MCF 10A (cell line): ENCODE measurements at regions not wholly inside any gene's neighbourhood (a gene's known extent, or its start where the extent isn't known, plus 50 kb on each side); places are given as distances from the start of the nearest gene placed in this dataset.

Experiments
- BruUV-seq: library from RNA; stranded (reverse); fragments of 400-500 nt; replicated peaks from 2 replicates; lab custom pipeline; 2021; lab: Mats Ljungman, UMichigan
- CTCF ChIA-PET: fragments of 300-600 bp; sonication (Branson Sonifier 250); formaldehyde crosslinking; extraction: SDS; loops from one replicate; lab custom pipeline; 2021; ENCODE audit warnings: antibody characterized with exemption, inconsistent platforms; lab: Yijun Ruan, JAX
- POLR2A ChIA-PET: fragments of 300-600, 350-650 bp; sonication (Branson Sonifier 250); formaldehyde crosslinking; extraction: SDS; loops from one replicate; lab custom pipeline; 2020; ENCODE audit warnings: antibody characterized with exemption, inconsistent platforms; lab: Yijun Ruan, JAX
- DNase-seq: peaks from one replicate; pipeline ENCODE4 v3.0.0-alpha.2; 2018; ENCODE audit not compliant: unreplicated experiment
- H3K27ac Mint-ChIP-seq: one replicate; pipeline ENCODE4 v1.8.0; 2022; ENCODE audit warnings: mild to moderate bottlenecking, low read depth, mixed read lengths; ENCODE audit not compliant: unreplicated experiment
- H3K27me3 Mint-ChIP-seq: one replicate; pipeline ENCODE4 v1.8.0; 2022; ENCODE audit warnings: mixed read lengths; ENCODE audit not compliant: insufficient read depth, unreplicated experiment
- H3K36me3 Mint-ChIP-seq: one replicate; pipeline ENCODE4 v1.8.0; 2022; ENCODE audit warnings: mild to moderate bottlenecking, moderate library complexity, mixed read lengths; ENCODE audit not compliant: insufficient read depth, unreplicated experiment
- H3K4me1 Mint-ChIP-seq: one replicate; pipeline ENCODE4 v1.8.0; 2022; ENCODE audit warnings: mixed read lengths; ENCODE audit not compliant: insufficient read depth, unreplicated experiment
- H3K4me3 Mint-ChIP-seq: one replicate; pipeline ENCODE4 v1.8.0; 2022; ENCODE audit warnings: mild to moderate bottlenecking, moderate library complexity, mixed read lengths; ENCODE audit not compliant: unreplicated experiment
- H3K9me3 Mint-ChIP-seq: one replicate; pipeline ENCODE4 v1.8.0; 2022; ENCODE audit warnings: mixed read lengths; ENCODE audit not compliant: unreplicated experiment
- intact Hi-C: fragments of 100-400 bp; cut with micrococcal nuclease; formaldehyde crosslinking; loops from 2 replicates; pipeline ENCODE4 v1.14.1; 2022
- TF ChIP-seq, protein P1 (sequence below): fragments of 200-600 bp; IDR thresholded peaks from one replicate; pipeline ENCODE4 v1.8.0; 2022; ENCODE audit warnings: antibody characterized with exemption, mild to moderate bottlenecking; ENCODE audit not compliant: unreplicated experiment

DNA sequence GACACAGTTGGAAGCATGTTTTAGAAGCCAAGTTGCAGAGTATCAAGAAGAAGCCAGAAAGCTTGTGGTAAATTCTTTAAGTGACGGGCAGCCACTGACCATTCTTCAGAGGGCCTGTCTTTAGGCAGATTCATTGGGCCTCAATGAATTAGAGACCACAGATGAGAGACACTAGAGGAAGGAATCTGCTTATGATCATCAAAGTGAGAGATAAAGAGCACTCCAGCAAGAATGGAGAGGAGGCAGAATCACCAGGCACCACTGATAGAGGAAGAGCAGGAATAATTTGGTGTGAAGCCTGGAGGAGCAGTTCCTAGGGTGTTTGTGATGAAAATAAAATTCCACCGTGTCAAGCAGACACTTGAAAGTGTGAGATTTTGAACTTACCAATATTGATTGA, 365.9 kb upstream of the SLC30A5 start:
- no peak overlapping the region for H3K4me3 Mint-ChIP-seq
- no peak for DNase-seq
- CTCF ChIA-PET = no interaction called here
- intact Hi-C loops = no loop called here
- H3K27me3 Mint-ChIP-seq = peaks cover 9% of the 10 kb centered on the region
- no peak overlapping the region for H3K27ac Mint-ChIP-seq
- no peaks in the 10 kb centered on the region for H3K9me3 Mint-ChIP-seq
- TF ChIP-seq, protein P1, sequence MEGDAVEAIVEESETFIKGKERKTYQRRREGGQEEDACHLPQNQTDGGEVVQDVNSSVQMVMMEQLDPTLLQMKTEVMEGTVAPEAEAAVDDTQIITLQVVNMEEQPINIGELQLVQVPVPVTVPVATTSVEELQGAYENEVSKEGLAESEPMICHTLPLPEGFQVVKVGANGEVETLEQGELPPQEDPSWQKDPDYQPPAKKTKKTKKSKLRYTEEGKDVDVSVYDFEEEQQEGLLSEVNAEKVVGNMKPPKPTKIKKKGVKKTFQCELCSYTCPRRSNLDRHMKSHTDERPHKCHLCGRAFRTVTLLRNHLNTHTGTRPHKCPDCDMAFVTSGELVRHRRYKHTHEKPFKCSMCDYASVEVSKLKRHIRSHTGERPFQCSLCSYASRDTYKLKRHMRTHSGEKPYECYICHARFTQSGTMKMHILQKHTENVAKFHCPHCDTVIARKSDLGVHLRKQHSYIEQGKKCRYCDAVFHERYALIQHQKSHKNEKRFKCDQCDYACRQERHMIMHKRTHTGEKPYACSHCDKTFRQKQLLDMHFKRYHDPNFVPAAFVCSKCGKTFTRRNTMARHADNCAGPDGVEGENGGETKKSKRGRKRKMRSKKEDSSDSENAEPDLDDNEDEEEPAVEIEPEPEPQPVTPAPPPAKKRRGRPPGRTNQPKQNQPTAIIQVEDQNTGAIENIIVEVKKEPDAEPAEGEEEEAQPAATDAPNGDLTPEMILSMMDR = no peak
- no peaks in the 10 kb centered on the region for H3K4me1 Mint-ChIP-seq
- no TSS peak for BruUV-seq
- H3K36me3 Mint-ChIP-seq = no peaks in the 10 kb centered on the region
- POLR2A ChIA-PET = no interaction called here

DNA sequence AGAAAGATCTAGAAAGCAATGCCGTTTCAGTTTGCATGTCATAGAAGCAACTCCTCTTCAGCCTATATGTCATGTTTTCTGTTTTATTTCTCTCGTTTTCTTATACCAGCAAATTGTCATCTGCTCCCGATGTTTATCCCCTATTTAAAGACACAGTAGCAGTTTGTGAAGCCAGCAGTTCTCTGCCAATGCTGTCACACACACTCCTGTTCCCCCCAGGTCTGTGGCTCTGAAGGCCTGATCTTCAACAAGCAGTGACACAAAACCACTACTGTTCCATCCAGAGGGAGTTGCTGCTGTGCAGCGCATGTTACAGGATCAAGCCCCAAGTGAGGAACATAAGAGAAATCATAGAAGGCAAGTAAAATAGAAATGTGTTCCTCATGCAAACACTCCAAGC, 364.1 kb upstream of the SLC30A5 start:
- H3K4me1 Mint-ChIP-seq = no peaks in the 10 kb centered on the region
- no peaks in the 10 kb centered on the region for H3K36me3 Mint-ChIP-seq
- TF ChIP-seq, protein P1 = no peak
- no peaks in the 10 kb centered on the region for H3K9me3 Mint-ChIP-seq
- intact Hi-C loops = no loop called here
- H3K27ac Mint-ChIP-seq = no peak overlapping the region
- H3K27me3 Mint-ChIP-seq = no peaks in the 10 kb centered on the region
- POLR2A ChIA-PET = no interaction called here
- BruUV-seq = no TSS peak
- H3K4me3 Mint-ChIP-seq = no peak overlapping the region
- DNase-seq = no peak
- CTCF ChIA-PET = no interaction called here

DNA sequence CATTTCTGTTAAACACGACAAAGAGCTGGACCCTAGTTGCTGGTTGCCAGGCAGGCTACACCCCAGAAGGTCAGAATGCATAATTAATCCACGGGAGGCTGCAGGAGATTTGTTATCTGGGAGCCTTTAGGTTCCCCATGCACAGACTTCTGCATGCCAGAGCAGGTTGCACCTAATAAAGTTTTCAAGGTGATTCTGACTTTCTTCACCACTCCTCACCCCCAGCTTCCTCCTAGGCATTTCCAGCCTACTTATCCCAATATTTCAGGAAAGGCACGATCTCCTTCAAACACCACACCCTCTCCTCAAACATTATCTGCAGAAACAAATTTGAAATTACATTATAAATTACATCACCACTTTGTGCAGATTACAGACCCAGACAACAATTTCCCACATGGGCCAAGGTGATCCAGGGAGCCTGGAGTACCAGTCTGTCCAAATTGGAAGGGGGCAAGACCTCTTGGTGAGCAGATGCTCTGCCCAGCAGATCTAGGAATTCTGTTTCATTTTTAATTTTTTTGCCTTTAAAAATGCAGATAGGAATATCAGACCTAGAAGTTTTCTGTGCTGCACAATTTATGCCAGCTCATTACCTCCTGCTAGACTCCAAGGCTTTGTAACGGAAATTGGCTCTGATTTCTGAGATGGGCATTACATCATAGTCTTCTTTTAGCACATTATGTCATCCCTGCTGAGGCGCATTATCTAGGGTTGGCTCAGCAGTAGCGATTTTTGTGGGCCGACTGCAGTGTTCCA, 363.4 kb upstream of the SLC30A5 start:
- no peaks in the 10 kb centered on the region for H3K27me3 Mint-ChIP-seq
- peak; percentile 46 for DNase-seq
- BruUV-seq = no TSS peak
- H3K4me3 Mint-ChIP-seq = no peak overlapping the region
- no peak overlapping the region for H3K27ac Mint-ChIP-seq
- H3K36me3 Mint-ChIP-seq = no peaks in the 10 kb centered on the region
- ChIA-PET CTCF (interaction anchor here (0.6 kb wide), 1 partner anchor 58 kb away, joined by 3 read pairs; no protein-coding TSS in a partner anchor), POLR2A (no interaction called here)
- H3K9me3 Mint-ChIP-seq = no peaks in the 10 kb centered on the region
- TF ChIP-seq, protein P1 = no peak
- H3K4me1 Mint-ChIP-seq = no peaks in the 10 kb centered on the region
- intact Hi-C loops = no loop called here

DNA sequence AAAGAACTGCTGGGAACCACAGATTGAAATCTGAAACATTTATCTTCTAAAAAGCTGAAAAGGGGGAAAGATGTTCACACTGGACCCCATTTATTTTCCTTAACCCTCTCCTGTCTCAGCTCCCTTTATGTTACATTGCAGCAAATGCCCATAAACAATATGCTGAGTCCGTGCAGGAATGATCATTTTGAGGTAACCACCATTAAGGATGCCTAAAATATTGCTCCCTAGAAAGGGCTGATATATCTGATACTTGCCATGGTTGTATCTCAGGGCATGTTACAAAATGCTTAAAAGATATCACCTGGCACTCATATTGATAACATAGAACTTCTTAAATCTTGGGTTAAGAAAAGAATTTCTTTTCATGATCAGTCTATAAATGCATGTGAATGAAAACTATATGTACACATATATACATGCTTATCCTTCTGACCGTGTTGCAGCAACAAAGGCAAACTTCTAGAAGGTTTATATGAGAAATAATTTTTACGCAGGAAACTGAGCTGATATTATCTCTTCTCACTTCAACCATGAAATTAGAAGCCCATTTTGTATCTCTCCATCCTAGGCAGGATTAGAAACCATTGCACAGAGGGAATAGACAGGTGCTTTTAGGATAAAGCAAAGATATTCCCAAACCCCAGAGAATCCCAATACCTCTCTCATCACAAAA, 362.7 kb upstream of the SLC30A5 start:
- BruUV-seq = no TSS peak
- ChIA-PET CTCF (no interaction called here), POLR2A (no interaction called here)
- DNase-seq = no peak
- Mint-ChIP-seq H3K4me3 (no peak overlapping the region), H3K27me3 (no peaks in the 10 kb centered on the region), H3K9me3 (no peaks in the 10 kb centered on the region), H3K27ac (no peak overlapping the region), H3K4me1 (no peaks in the 10 kb centered on the region), H3K36me3 (no peaks in the 10 kb centered on the region)
- TF ChIP-seq, protein P1 = no peak
- intact Hi-C loops = no loop called here
